Stimulated activated naive CD8-positive, alpha-beta T cell treated with anti-CD3 and anti-CD28 coated beads, Interleukin-15, Interleukin-2, amounts not matched to agents 100 ng/mL and 50 ng/mL, for 24 hours (primary cell): ENCODE measurements at regions not wholly inside any gene's neighbourhood (a gene's known extent, or its start where the extent isn't known, plus 50 kb on each side); places are given as distances from the start of the nearest gene placed in this dataset.
"Not testable (repeated sequence)": the region's sequence is repeated elsewhere in the genome, so short reads cannot be mapped to it uniquely, and the experiment has no call there.

Source experiments
- H3K27ac Mint-ChIP-seq: one replicate; pipeline ENCODE4 v1.8.0; 2021; ENCODE audit warnings: mild to moderate bottlenecking, mixed read lengths
- H3K27me3 Mint-ChIP-seq: one replicate; pipeline ENCODE4 v1.8.0; 2021; ENCODE audit warnings: mixed read lengths
- H3K36me3 Mint-ChIP-seq: one replicate; pipeline ENCODE4 v1.8.0; 2021; ENCODE audit warnings: low read depth, mixed read lengths
- H3K4me1 Mint-ChIP-seq: one replicate; pipeline ENCODE4 v1.8.0; 2021; ENCODE audit warnings: low read depth, mixed read lengths
- H3K4me3 Mint-ChIP-seq: one replicate; pipeline ENCODE4 v1.8.0; 2021; ENCODE audit warnings: mild to moderate bottlenecking, mixed read lengths
- H3K9me3 Mint-ChIP-seq: one replicate; pipeline ENCODE4 v1.8.0; 2021; ENCODE audit warnings: mixed read lengths

DNA sequence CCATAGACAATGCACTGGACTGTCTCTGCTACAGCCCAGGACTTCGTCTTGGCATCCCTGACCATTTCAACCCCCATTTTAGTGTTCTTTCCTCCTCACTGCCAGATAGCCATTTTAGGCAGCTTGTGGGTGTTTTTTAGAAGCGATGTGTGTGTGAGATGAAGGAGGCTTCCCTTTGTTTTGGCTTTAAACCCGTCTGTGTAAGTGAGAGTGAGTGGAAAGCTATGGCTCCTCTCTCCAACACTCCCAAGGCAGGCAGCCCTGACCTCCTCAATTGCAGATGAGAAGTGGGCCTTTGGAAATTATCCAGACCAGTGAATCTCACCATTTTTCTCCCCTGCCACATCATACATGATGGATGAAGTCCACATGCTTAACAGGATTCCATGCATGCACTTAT is 70.3 kb upstream of the PGBD5 start:
- H3K9me3 Mint-ChIP-seq = no peaks in the 10 kb centered on the region

DNA sequence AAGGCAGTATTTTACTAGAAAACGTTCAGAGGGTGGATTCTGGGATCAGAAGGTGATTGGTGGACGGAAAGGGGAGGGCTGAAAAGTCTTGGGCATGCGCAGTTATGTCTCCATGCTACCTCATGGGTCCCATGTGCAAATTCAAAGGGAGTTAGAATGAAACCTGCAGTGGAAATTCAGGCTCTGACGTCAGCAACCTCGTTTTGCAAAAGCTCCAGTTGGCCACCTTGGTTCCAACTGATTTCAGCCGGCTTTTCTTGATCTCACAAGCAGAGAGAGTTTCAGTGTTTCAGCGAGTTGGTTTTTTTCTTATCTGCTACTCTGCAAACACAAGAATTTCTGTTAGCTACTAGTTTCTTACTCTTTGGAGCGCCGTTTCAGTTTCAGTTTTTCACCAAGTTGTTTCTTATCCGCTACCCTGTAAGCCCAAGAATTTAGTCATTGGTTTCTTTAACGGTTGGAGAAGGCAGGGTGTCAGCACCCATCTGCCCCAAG is 69.8 kb upstream of the PGBD5 start:
- no peak overlapping the region for H3K4me3 Mint-ChIP-seq
- H3K9me3 Mint-ChIP-seq = no peaks in the 10 kb centered on the region
- peaks cover 34% of the 10 kb centered on the region for H3K27me3 Mint-ChIP-seq
- H3K36me3 Mint-ChIP-seq = no peaks in the 10 kb centered on the region
- H3K27ac Mint-ChIP-seq = no peak overlapping the region
- H3K4me1 Mint-ChIP-seq = no peaks in the 10 kb centered on the region

More for the DNA sequence above, 70.3 kb upstream of the PGBD5 start:
- Mint-ChIP-seq H3K36me3 (no peaks in the 10 kb centered on the region), H3K27me3 (peaks cover 29% of the 10 kb centered on the region), H3K4me1 (no peaks in the 10 kb centered on the region), H3K4me3 (no peak overlapping the region), H3K27ac (no peak overlapping the region)

DNA sequence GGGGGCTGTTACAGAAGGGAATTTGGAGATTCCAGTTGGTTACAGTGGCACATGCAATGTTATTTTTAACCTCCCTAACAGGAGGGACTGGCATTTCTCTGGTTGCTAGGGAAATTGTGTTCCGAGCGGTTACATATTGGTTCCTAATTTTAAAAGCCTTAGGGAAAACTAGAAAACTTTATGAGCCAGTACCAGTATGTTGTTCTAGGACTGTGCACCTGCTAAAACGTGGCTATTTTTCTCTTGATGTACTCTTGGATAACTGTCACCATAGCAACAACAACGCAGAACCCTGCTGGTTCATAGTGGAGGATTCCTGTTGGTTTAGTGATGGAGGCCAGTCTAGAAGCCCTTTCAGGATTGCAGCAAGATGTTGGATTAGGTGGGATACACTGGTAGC is 68.9 kb upstream of the PGBD5 start:
- H3K4me3 Mint-ChIP-seq = no peak overlapping the region
- H3K27me3 Mint-ChIP-seq = peaks cover 42% of the 10 kb centered on the region
- no peaks in the 10 kb centered on the region for H3K4me1 Mint-ChIP-seq
- no peak overlapping the region for H3K27ac Mint-ChIP-seq
- H3K36me3 Mint-ChIP-seq = no peaks in the 10 kb centered on the region
- H3K9me3 Mint-ChIP-seq = no peaks in the 10 kb centered on the region

DNA sequence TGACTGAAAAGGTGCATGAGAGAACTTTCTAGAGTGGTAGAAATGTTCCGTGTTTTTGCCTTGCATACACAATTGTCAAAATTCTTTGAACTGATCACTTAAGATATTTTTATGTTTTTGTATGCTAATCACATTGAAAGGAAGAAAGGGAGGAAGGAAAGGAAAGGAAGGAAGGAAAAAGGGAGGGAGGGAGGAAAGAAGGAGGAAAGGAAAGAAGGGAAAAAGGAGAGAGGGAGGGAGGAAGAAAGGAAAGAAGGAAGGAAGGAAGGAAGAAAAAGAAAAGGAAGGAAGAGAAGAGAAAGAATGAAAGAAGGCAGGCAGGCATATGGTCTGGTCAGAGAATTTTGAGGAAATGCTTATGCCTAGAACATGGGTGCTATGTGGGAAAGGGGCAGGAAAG is 68.4 kb upstream of the PGBD5 start:
- no peaks in the 10 kb centered on the region for H3K9me3 Mint-ChIP-seq
- H3K4me1 Mint-ChIP-seq = no peaks in the 10 kb centered on the region
- H3K36me3 Mint-ChIP-seq = no peaks in the 10 kb centered on the region
- H3K27me3 Mint-ChIP-seq = peaks cover 43% of the 10 kb centered on the region
- no peak overlapping the region for H3K4me3 Mint-ChIP-seq
- H3K27ac Mint-ChIP-seq = no peak overlapping the region

DNA sequence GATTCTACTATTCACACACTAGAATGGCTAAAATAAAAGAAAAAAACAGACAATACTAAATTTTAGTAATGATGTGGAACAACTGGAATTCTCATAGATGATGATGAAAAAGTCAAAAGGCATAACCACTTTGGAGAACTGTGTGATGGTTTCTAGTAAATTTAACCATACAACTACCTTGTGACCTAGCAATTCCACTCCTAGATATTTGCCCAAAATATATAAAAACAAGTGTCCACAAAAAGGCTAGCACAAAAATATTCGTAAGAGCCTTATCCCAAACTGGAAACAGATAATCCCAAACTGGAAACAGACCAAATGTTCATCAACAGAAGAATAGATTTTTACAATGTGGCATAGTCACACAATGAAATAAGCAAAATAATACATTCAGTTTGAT is 67.9 kb upstream of the PGBD5 start:
- H3K4me3 Mint-ChIP-seq = no peak overlapping the region
- H3K4me1 Mint-ChIP-seq = no peaks in the 10 kb centered on the region
- H3K27ac Mint-ChIP-seq = no peak overlapping the region
- H3K27me3 Mint-ChIP-seq = peaks cover 43% of the 10 kb centered on the region
- no peaks in the 10 kb centered on the region for H3K9me3 Mint-ChIP-seq
- H3K36me3 Mint-ChIP-seq = no peaks in the 10 kb centered on the region

DNA sequence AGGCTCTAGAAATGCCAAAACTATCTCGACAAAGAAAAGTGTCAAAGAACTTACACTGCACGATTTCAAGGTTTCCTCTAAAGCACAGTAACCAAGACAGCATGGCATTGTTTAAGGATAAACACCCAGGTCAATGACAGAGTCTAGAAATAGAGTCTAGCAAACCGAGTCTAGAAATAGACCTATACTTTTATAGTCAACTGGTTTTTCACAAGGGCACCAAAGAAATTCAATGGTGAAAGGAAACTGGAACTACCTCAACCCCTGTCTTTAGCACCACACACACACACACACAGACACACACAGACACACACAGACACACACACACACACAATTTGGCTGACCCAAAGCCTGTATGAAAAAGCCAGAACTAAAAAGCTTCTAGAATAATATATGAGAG is 67.1 kb upstream of the PGBD5 start:
- no peaks in the 10 kb centered on the region for H3K4me1 Mint-ChIP-seq
- H3K27me3 Mint-ChIP-seq = peaks cover 41% of the 10 kb centered on the region
- no peaks in the 10 kb centered on the region for H3K36me3 Mint-ChIP-seq
- no peaks in the 10 kb centered on the region for H3K9me3 Mint-ChIP-seq
- H3K4me3 Mint-ChIP-seq = no peak overlapping the region
- no peak overlapping the region for H3K27ac Mint-ChIP-seq

DNA sequence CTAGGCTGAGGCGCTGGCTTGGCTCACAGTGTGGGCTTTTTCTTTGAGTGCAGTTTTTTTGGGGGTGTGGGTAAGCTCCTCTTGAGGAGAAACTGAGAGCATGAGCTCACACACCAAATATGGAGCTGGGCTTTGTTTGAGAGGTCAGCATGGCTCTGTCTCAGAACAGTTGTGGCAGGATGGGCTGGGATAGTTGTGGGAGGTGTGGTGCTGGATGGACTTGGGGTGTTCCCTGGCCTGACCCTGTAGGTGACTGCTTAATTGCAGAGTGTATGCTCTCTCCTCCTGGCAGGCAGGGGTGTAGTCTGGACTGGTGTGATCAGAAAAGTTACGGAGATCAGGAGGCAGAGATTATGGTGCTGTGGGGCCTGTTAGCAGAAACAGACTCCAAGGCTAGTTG is 64.3 kb upstream of the PGBD5 start:
- Mint-ChIP-seq H3K4me1 (no peaks in the 10 kb centered on the region), H3K36me3 (no peaks in the 10 kb centered on the region), H3K4me3 (no peak overlapping the region), H3K27ac (no peak overlapping the region), H3K27me3 (peaks cover 38% of the 10 kb centered on the region), H3K9me3 (no peaks in the 10 kb centered on the region)

DNA sequence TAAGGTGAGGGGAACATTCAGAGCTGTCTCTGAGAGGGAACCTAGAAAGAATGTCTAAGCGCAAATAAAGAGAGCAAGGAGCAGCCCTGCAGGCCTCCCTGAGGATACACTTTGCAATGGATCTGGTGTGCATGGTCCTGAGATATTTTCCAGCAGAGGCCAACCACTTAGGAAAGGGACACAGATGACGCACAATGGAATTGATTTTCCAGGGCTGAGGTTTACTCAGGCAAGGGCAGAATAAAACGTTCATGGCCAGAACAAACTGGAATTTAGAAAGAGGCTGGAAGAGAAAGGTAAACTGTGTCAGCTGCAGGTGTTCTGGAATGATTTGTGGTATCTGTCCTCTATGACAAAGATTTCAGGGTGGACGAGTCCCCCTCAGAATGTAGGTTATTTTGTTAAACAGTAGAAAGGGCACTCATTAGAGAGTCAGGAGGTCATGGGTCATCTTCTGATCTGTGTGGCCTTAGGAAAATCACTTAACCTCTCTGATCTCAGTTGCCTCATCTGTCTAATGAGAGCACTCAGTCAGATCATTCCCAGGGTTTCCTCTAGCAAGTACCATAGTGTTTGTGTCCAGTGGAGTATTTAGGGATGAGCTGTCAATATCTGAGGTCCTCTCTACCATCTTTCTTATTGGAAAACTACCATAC is 61.8 kb upstream of the PGBD5 start:
- H3K27ac Mint-ChIP-seq = no peak overlapping the region
- no peaks in the 10 kb centered on the region for H3K9me3 Mint-ChIP-seq
- H3K36me3 Mint-ChIP-seq = no peaks in the 10 kb centered on the region
- no peak overlapping the region for H3K4me3 Mint-ChIP-seq
- H3K4me1 Mint-ChIP-seq = no peaks in the 10 kb centered on the region
- peaks cover 26% of the 10 kb centered on the region for H3K27me3 Mint-ChIP-seq

DNA sequence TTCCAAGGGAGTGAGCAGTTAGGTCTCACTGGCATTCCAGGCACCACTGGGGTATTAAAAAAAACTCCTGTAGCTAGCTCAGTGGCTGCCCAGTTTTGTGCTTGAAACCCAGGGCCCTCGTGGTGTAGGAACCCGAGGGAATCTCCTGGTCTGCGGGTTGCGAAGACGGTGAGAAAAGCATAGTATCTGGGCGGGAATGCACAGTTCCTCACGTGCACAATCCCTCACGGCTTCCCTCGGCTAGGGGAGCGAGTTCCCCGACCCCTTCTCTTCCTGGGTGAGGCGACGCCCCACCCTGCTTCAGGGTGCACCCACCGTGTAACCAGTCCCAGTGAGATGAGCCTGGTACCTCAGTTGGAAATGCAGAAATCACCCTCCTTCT is 50.5 kb upstream of the PGBD5 start:
- Mint-ChIP-seq H3K27ac (no peak overlapping the region), H3K9me3 (peaks cover 9% of the 10 kb centered on the region), H3K27me3 (peaks cover 60% of the 10 kb centered on the region), H3K4me3 (no peak overlapping the region), H3K36me3 (no peaks in the 10 kb centered on the region), H3K4me1 (no peaks in the 10 kb centered on the region)

DNA sequence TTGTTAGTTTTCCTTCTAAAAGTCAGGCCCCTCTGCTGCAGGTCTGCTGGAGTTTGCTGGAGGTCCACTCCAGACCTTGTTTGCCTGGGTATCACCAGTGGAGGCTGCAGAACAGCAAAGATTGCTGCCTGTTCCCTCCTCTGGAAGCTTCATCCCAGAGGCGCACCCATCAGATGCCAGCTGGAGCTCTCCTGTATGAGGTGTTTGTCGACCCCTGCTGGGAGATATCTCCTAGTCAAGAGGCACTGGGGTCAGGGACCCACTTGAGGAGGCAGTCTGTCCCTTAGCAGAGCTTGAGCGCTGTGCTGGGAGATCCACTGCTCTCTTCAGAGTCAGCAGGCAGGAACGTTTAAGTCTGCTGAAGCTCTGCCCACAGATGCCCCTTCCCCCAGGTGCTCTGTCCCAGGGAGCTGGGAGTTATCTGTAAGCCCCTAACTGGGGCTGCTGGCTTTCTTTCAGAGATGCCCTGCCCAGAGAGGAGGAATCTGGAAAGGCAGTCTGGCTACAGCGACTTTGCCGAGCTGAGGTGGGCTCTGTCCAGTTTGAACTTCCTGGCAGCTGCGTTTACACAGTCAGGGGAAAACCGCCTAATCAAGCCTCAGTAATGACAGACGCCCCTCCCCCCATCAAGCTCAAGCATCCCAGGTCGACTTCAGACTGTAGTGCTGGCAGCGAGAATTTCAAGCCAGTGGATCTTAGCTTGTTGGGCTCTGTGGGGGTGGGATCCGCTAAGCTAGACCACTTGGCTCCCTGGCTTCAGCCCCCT is 49.9 kb upstream of the PGBD5 start:
- H3K9me3 Mint-ChIP-seq = peaks cover 12% of the 10 kb centered on the region
- peaks cover 54% of the 10 kb centered on the region for H3K27me3 Mint-ChIP-seq
- H3K27ac Mint-ChIP-seq, H3K4me1 Mint-ChIP-seq, H3K36me3 Mint-ChIP-seq, H3K4me3 Mint-ChIP-seq: not testable (repeated sequence)
